ENCODE measurements at regions not wholly inside any gene's neighbourhood (a gene's known extent, or its start where the extent isn't known, plus 50 kb on each side); places are given as distances from the start of the nearest gene placed in this dataset.

DNA sequence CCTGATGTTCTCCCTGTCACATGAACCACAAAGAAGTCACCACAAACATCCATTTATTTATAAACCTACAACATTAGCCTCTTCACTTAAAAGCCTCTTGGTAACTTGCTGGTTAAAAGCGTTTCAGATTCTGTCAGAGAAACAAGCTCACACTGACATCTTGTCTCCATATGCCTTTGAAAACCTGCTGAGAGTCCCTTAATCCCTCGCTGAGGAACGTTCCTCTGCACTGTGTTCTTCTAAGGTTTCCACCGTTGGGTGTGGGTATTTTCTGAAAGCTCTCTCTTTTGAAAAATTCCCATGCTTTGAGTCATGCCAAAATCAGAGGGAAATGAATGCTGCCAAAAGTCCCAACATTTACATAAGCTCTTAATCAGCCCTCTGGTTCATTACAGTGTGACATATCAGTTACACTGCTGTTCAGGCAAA is 149.8 kb downstream of the CCDC34 start:
- TF ChIP-seq POLR2A (IDR thresholded peaks at IDR 0.05), result no peak
- no peak for TF ChIP-seq CTCF (IDR thresholded peaks at IDR 0.05)
